Smooth muscle cell (in vitro differentiated cells): ENCODE measurements at regions not wholly inside any gene's neighbourhood (a gene's known extent, or its start where the extent isn't known, plus 50 kb on each side); places are given as distances from the start of the nearest gene placed in this dataset.

Source experiments
- DNase-seq: peaks from one replicate; lab custom pipeline; 2025; ENCODE audit not compliant: unreplicated experiment; lab: John Stamatoyannopoulos, UW
- H2AFZ ChIP-seq: fragments of 200-600 bp; sonication (generic); 2 replicates; pipeline ENCODE4 v1.6.0; 2016; ENCODE audit warnings: antibody characterized with exemption, low read depth, mild to moderate bottlenecking
- H3F3A ChIP-seq: fragments of 200-600 bp; sonication (generic); 2 replicates; pipeline ENCODE4 v1.6.0; 2017; ENCODE audit warnings: antibody characterized with exemption, low read depth
- H3K27ac ChIP-seq: fragments of 200-600 bp; sonication (generic); 2 replicates; pipeline ENCODE4 v1.5.1; 2016; ENCODE audit warnings: low read depth, mild to moderate bottlenecking
- H3K27me3 ChIP-seq: fragments of 200-600 bp; sonication (generic); 2 replicates; pipeline ENCODE4 v1.6.1; 2016; ENCODE audit warnings: low read depth, mild to moderate bottlenecking
- H3K36me3 ChIP-seq: fragments of 200-600 bp; sonication (generic); 2 replicates; pipeline ENCODE4 v1.5.1; 2016; ENCODE audit warnings: low read depth
- H3K4me1 ChIP-seq: fragments of 200-600 bp; sonication (generic); 2 replicates; pipeline ENCODE4 v1.5.1; 2016; ENCODE audit warnings: low read depth
- H3K4me2 ChIP-seq: fragments of 200-600 bp; sonication (generic); 2 replicates; pipeline ENCODE4 v1.6.0; 2016; ENCODE audit warnings: mild to moderate bottlenecking
- H3K4me3 ChIP-seq: fragments of 200-600 bp; sonication (generic); 2 replicates; pipeline ENCODE4 v1.5.1; 2016; ENCODE audit warnings: mild to moderate bottlenecking
- H3K79me2 ChIP-seq: fragments of 200-600 bp; sonication (generic); 2 replicates; pipeline ENCODE4 v1.6.0; 2016; ENCODE audit warnings: low read depth, mild to moderate bottlenecking
- H3K9ac ChIP-seq: fragments of 200-600 bp; sonication (generic); 2 replicates; pipeline ENCODE4 v1.6.0; 2016; ENCODE audit warnings: low read depth
- H3K9me3 ChIP-seq: fragments of 200-600 bp; sonication (generic); replicated peaks from 2 replicates; pipeline ENCODE4 v1.5.1; 2016; ENCODE audit warnings: low read depth
- H4K20me1 ChIP-seq: fragments of 200-600 bp; sonication (generic); 2 replicates; pipeline ENCODE4 v1.6.0; 2016; ENCODE audit warnings: low read depth
- WGBS: methylation state at CpG from one replicate; pipeline ENCODE4 v1.1.7; 2016; ENCODE audit warnings: low lambda C conversion rate; 5-methylcytosine and 5-hydroxymethylcytosine counted together
- TF ChIP-seq, protein P1 (sequence below): fragments of 200-600 bp; sonication (generic); IDR thresholded peaks from 2 replicates; pipeline ENCODE4 v1.5.1; 2017; ENCODE audit warnings: borderline replicate concordance, mild to moderate bottlenecking, antibody characterized with exemption; ENCODE audit not compliant: insufficient read depth, poor library complexity, severe bottlenecking

DNA sequence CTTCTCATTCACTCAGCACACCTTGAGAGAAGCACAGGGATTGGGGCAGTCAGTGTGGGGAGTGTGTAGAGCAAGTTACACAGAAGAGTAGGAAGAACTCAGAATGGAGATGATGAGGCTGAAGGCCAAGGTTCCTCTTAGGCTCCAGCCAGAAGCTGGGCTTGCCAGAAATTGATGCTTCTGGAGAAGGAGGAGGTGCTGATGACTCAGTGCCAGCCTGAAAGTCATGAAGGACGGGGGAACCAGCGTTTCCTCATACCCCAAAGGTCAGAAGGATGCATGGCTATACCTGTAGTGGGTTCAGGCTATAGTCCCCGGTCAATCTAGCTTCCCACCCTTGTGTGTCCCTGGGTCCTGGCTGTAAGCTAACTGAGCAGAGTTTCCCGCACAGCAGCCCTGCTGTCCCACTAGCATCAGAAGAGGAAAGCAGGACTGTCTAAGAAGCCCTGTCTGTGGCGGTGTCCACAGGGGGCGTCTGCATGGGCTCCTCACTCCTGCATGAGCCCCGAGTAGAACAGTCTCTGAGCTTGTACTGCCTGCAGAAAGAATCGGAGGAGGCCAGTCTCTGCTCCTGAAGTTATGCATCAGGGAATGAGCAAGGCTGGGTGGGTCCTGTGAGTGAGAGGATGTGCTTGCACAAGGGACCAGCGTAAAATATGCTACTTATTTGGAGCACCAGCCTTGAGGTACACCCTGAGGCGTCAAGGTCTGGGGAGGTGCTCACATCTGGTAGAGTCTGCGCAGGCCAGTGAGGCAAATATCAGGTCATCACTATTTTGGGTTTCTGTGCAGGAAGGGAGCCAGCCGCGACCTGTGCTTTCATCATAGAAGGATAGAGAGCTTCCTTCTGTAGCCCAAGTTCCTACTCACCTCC is 148.5 kb downstream of the MRPL14 start:
- H3K9ac ChIP-seq: no peak overlapping the region
- H4K20me1 ChIP-seq: no peaks in the 10 kb centered on the region
- DNase-seq: no peak
- no peak overlapping the region for H3K4me3 ChIP-seq
- no peaks in the 10 kb centered on the region for H3F3A ChIP-seq
- no peak overlapping the region for H3K4me2 ChIP-seq
- no peaks in the 10 kb centered on the region for H3K4me1 ChIP-seq
- H3K27ac ChIP-seq: no peak overlapping the region
- no peaks in the 10 kb centered on the region for H3K9me3 ChIP-seq
- H3K79me2 ChIP-seq: no peaks in the 10 kb centered on the region
- 87% methylated on average over 13 of the region's 13 CpGs for WGBS
- no peaks in the 10 kb centered on the region for H3K27me3 ChIP-seq
- no peaks in the 10 kb centered on the region for H3K36me3 ChIP-seq
- H2AFZ ChIP-seq: no peak overlapping the region
- TF ChIP-seq, protein P1, sequence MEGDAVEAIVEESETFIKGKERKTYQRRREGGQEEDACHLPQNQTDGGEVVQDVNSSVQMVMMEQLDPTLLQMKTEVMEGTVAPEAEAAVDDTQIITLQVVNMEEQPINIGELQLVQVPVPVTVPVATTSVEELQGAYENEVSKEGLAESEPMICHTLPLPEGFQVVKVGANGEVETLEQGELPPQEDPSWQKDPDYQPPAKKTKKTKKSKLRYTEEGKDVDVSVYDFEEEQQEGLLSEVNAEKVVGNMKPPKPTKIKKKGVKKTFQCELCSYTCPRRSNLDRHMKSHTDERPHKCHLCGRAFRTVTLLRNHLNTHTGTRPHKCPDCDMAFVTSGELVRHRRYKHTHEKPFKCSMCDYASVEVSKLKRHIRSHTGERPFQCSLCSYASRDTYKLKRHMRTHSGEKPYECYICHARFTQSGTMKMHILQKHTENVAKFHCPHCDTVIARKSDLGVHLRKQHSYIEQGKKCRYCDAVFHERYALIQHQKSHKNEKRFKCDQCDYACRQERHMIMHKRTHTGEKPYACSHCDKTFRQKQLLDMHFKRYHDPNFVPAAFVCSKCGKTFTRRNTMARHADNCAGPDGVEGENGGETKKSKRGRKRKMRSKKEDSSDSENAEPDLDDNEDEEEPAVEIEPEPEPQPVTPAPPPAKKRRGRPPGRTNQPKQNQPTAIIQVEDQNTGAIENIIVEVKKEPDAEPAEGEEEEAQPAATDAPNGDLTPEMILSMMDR: no peak

DNA sequence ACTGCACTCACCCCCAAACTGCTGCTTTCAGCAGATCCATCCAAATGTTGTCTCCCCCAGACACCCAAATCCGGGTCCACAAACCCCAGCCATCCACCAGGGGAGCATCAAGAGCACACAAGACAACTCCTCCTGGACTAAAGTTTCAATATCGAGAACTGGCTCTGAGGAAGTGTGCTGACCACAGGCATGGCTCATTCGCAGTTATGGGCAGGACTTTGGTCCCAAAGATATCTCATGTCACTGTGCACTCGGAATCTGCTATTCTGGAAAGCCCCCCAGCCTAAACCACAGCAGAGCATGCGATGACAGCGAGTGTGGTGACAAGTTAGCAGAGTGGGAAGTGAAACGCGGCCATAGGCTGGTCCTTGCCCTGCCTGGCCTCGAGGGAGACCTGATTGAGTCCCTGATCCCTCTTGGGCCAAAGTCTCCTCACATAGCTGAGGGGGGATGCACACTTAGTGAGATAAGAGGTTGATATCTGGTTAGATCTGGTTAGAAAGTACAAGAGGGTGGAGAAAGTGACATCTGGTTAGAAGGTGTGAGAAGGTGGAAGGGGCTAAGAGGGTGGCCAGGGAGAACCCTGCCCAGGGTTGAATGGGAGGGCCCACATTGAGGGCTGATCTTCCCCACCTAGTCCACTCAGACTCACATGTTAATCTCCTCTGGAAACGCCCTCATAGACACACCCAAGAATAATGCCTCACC is 149.7 kb downstream of the MRPL14 start:
- 48% methylated on average over 10 of the region's 10 CpGs for WGBS
- DNase-seq: no peak
- H3K4me2 ChIP-seq: no peak overlapping the region

DNA sequence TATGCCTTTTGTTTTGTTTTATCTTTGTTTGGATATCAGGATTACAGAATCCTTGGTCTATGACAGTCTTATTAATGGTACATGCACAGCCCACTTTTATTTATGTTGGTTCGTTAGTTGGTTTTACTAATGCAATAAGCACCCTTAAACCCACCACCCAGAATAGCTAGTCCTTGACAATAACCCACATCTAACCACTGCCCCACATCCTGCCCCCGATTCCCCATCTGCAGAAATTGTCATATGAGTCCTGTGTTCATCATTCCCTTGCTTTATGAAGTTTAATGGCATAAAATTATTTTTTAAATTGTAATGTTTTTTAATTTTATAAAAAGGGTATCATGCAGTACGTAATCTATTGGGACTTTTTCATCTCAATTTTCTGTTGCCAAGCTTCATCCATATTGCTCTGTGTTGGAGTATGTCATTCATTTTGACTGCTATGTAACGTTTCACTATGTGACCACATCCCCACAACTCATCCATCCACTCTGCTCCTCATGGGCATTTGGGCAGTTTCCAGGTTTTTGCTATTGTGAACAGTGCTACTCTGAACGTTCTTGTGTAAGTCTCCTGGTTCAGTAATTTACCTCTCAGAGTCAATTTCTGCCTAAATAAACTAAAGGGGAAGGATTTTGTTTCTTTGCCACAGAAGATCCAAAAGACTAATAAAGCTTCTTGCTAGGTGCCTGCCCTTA is 150.4 kb downstream of the MRPL14 start:
- Histone ChIP-seq H3K79me2 (no peaks in the 10 kb centered on the region), H3K4me1 (no peaks in the 10 kb centered on the region), H3K9ac (no peak overlapping the region), H3K27ac (no peak overlapping the region), H3K4me3 (no peak overlapping the region), H3F3A (no peaks in the 10 kb centered on the region), H3K27me3 (no peaks in the 10 kb centered on the region), H3K36me3 (no peaks in the 10 kb centered on the region), H3K4me2 (no peak overlapping the region), H2AFZ (no peak overlapping the region), H4K20me1 (no peaks in the 10 kb centered on the region), H3K9me3 (no peaks in the 10 kb centered on the region)
- 86% methylated on average over 5 of the region's 5 CpGs for WGBS
- DNase-seq: no peak
- TF ChIP-seq, protein P1: no peak

More for the DNA sequence above, 149.7 kb downstream of the MRPL14 start:
- Histone ChIP-seq H3K36me3 (no peaks in the 10 kb centered on the region), H4K20me1 (no peaks in the 10 kb centered on the region), H3K27me3 (no peaks in the 10 kb centered on the region), H3F3A (no peaks in the 10 kb centered on the region), H3K27ac (no peak overlapping the region), H2AFZ (peak overlapping the region; percentile 44), H3K9me3 (no peaks in the 10 kb centered on the region), H3K4me3 (no peak overlapping the region), H3K9ac (no peak overlapping the region), H3K4me1 (no peaks in the 10 kb centered on the region), H3K79me2 (no peaks in the 10 kb centered on the region)
- TF ChIP-seq, protein P1: no peak
